CD14-positive monocyte (primary cell): ENCODE measurements at regions not wholly inside any gene's neighbourhood (a gene's known extent, or its start where the extent isn't known, plus 50 kb on each side); places are given as distances from the start of the nearest gene placed in this dataset.

Experiments
- DNase-seq, 3 donors: peaks; one replicate each; pipeline ENCODE4 v3.0.0-alpha.2; 2011 to 2022
- H2AFZ ChIP-seq: 2 replicates; pipeline ENCODE4 v1.6.0; 2012; ENCODE audit warnings: mild to moderate bottlenecking, low read depth, low read length, inconsistent platforms; ENCODE audit not compliant: insufficient read depth, poor library complexity, severe bottlenecking
- H3K27ac ChIP-seq, 2 donors: 1 replicate in 1 of 2; 2 replicates in 1 of 2; pipeline ENCODE4 v1.5.1; 2012 to 2013; ENCODE audit warnings: low read length in 2 of 2, control low read depth in 1 of 2, inconsistent platforms in 1 of 2, low read depth in 1 of 2, mild to moderate bottlenecking in 1 of 2
- H3K27me3 ChIP-seq, 2 donors: one replicate each; pipeline versions ENCODE4 v1.6.0 to v1.6.1; 2011 to 2013; ENCODE audit warnings: low read length in 2 of 2; ENCODE audit not compliant: control insufficient read depth in 2 of 2, insufficient read depth in 2 of 2
- H3K36me3 ChIP-seq, 2 donors: replicated peaks in 1 of 2; 1 replicate in 1 of 2; 2 replicates in 1 of 2; pipeline versions ENCODE4 v1.5.1 to v1.6.1; 2012 to 2013; ENCODE audit warnings: low read length in 2 of 2, control low read depth in 1 of 2, inconsistent platforms in 1 of 2, mild to moderate bottlenecking in 1 of 2; ENCODE audit not compliant: insufficient read depth in 2 of 2, control insufficient read depth in 1 of 2
- H3K4me1 ChIP-seq, 2 donors: 1 replicate in 1 of 2; 2 replicates in 1 of 2; pipeline versions ENCODE4 v1.5.1 to v1.6.1; 2012 to 2013; ENCODE audit warnings: low read length in 2 of 2, control low read depth in 1 of 2, inconsistent platforms in 1 of 2, mild to moderate bottlenecking in 1 of 2, moderate library complexity in 1 of 2; ENCODE audit not compliant: insufficient read depth in 2 of 2, control insufficient read depth in 1 of 2
- H3K4me2 ChIP-seq: replicated peaks from 2 replicates; pipeline ENCODE3; 2012; ENCODE audit warnings: low read length, moderate library complexity, mild to moderate bottlenecking; ENCODE audit not compliant: poor library complexity, severe bottlenecking; ENCODE audit errors: extremely low read depth
- H3K4me3 ChIP-seq, 3 experiments: fragments of 200-600 bp in 1 of 3; sonication (generic) in 1 of 3; replicated peaks in 1 of 3; 1 replicate in 2 of 3; 2 replicates in 1 of 3; pipeline ENCODE4 v1.5.1; 2011 to 2013; ENCODE audit warnings: low read length in 3 of 3, mild to moderate bottlenecking in 3 of 3, control low read depth in 2 of 3, low read depth in 2 of 3, inconsistent platforms in 1 of 3, moderate library complexity in 1 of 3
- H3K79me2 ChIP-seq: 2 replicates; pipeline ENCODE4 v1.6.0; 2012; ENCODE audit warnings: mild to moderate bottlenecking, control low read depth, inconsistent platforms, low read length, moderate library complexity; ENCODE audit not compliant: insufficient read depth
- H3K9ac ChIP-seq: 2 replicates; pipeline ENCODE4 v1.6.0; 2017; ENCODE audit warnings: low read length, mild to moderate bottlenecking; ENCODE audit not compliant: insufficient read depth, poor library complexity, severe bottlenecking
- H3K9me3 ChIP-seq, 2 donors: replicated peaks in 1 of 2; 1 replicate in 1 of 2; 2 replicates in 1 of 2; pipeline versions ENCODE4 v1.5.1 to v1.6.1; 2012 to 2013; ENCODE audit warnings: low read length in 2 of 2, control low read depth in 1 of 2; ENCODE audit not compliant: control insufficient read depth in 1 of 2, insufficient read depth in 1 of 2
- H4K20me1 ChIP-seq: 2 replicates; pipeline ENCODE4 v1.6.0; 2012; ENCODE audit warnings: mild to moderate bottlenecking, low read length, control low read depth, moderate library complexity; ENCODE audit not compliant: insufficient read depth
- H3K27ac Mint-ChIP-seq, 7 donors: one replicate each; pipeline ENCODE4 v1.8.0; 2020; ENCODE audit warnings: mild to moderate bottlenecking in 7 of 7, mixed read lengths in 7 of 7, moderate library complexity in 6 of 7, inconsistent platforms in 2 of 7
- H3K27me3 Mint-ChIP-seq, 3 donors: one replicate each; pipeline ENCODE4 v1.8.0; 2021 to 2022; ENCODE audit warnings: low read depth in 3 of 3, mild to moderate bottlenecking in 3 of 3, mixed read lengths in 3 of 3, moderate library complexity in 3 of 3, inconsistent platforms in 1 of 3
- H3K36me3 Mint-ChIP-seq, 2 donors: one replicate each; pipeline ENCODE4 v1.8.0; 2020; ENCODE audit warnings: mixed read lengths in 2 of 2, inconsistent platforms in 1 of 2, mild to moderate bottlenecking in 1 of 2
- H3K4me1 Mint-ChIP-seq: one replicate; pipeline ENCODE4 v1.8.0; 2020; ENCODE audit warnings: mild to moderate bottlenecking, mixed read lengths
- H3K4me3 Mint-ChIP-seq, 2 donors: one replicate each; pipeline ENCODE4 v1.8.0; 2020; ENCODE audit warnings: mild to moderate bottlenecking in 2 of 2, mixed read lengths in 2 of 2, moderate library complexity in 1 of 2
- H3K9me3 Mint-ChIP-seq, 7 donors: one replicate each; pipeline ENCODE4 v1.8.0; 2020 to 2022; ENCODE audit warnings: mixed read lengths in 7 of 7, mild to moderate bottlenecking in 6 of 7, moderate library complexity in 6 of 7, inconsistent platforms in 2 of 7
- WGBS: methylation state at CpG from one replicate; pipeline ENCODE4 v1.1.5; 2013; ENCODE audit warnings: missing lambda C conversion rate; ENCODE audit not compliant: insufficient coverage; 5-methylcytosine and 5-hydroxymethylcytosine counted together
- intact Hi-C, 2 donors: fragments of 100-400 bp; cut with micrococcal nuclease; formaldehyde crosslinking; loops; one replicate each; pipeline versions ENCODE4 v1.15.0 to v1.15.1; 2023
- TF ChIP-seq, protein P1 (sequence below): fragments of 200-600 bp; IDR thresholded peaks from one replicate; pipeline ENCODE4 v1.8.0; 2022; ENCODE audit warnings: antibody characterized with exemption, mild to moderate bottlenecking

DNA sequence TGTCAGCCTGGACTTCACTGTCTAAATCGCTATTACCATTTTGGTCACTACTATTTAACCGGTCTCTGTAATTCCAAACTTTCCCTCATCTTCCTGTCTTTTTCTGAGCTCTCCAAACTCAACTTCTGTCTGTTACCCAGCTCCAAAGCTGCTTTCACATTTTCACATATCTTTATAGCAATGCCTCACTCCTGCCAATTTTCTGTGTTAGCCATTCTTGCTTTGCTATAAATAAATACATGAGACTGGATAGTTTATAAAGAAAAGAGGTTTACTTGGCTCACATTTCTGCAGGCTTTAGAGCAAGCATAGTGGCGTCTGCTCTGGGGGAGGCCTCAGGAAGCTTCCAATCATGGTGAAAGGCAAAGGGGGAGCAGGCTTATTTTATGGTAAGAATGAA, 368.3 kb upstream of the GNPDA2 start:
- TF ChIP-seq, protein P1, sequence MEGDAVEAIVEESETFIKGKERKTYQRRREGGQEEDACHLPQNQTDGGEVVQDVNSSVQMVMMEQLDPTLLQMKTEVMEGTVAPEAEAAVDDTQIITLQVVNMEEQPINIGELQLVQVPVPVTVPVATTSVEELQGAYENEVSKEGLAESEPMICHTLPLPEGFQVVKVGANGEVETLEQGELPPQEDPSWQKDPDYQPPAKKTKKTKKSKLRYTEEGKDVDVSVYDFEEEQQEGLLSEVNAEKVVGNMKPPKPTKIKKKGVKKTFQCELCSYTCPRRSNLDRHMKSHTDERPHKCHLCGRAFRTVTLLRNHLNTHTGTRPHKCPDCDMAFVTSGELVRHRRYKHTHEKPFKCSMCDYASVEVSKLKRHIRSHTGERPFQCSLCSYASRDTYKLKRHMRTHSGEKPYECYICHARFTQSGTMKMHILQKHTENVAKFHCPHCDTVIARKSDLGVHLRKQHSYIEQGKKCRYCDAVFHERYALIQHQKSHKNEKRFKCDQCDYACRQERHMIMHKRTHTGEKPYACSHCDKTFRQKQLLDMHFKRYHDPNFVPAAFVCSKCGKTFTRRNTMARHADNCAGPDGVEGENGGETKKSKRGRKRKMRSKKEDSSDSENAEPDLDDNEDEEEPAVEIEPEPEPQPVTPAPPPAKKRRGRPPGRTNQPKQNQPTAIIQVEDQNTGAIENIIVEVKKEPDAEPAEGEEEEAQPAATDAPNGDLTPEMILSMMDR = no peak
- no peaks in the 10 kb centered on the region for H3K36me3 Mint-ChIP-seq
- H3K4me2 ChIP-seq = no peak overlapping the region
- H2AFZ ChIP-seq = no peak overlapping the region
- no peaks in the 10 kb centered on the region for H4K20me1 ChIP-seq
- H3K9me3 ChIP-seq = peaks cover 9 to 18% of the 10 kb centered on the region in 2 donors
- H3K27me3 Mint-ChIP-seq = no peaks in the 10 kb centered on the region
- no peaks in the 10 kb centered on the region for H3K36me3 ChIP-seq
- H3K9ac ChIP-seq = no peak overlapping the region
- no peaks in the 10 kb centered on the region for H3K27me3 ChIP-seq
- H3K4me1 Mint-ChIP-seq = no peaks in the 10 kb centered on the region
- WGBS = 84% methylated on average over 2 of the region's 3 CpGs
- H3K4me3 ChIP-seq = no peak overlapping the region
- DNase-seq = no peak
- H3K4me1 ChIP-seq = no peaks in the 10 kb centered on the region
- H3K9me3 Mint-ChIP-seq = peaks cover 0 to 17% (median 9%) of the 10 kb centered on the region in 7 donors
- intact Hi-C loops = no loop called here
- H3K79me2 ChIP-seq = no peaks in the 10 kb centered on the region
- no peak overlapping the region for H3K27ac ChIP-seq
- H3K27ac Mint-ChIP-seq = no peak overlapping the region
- no peak overlapping the region for H3K4me3 Mint-ChIP-seq

DNA sequence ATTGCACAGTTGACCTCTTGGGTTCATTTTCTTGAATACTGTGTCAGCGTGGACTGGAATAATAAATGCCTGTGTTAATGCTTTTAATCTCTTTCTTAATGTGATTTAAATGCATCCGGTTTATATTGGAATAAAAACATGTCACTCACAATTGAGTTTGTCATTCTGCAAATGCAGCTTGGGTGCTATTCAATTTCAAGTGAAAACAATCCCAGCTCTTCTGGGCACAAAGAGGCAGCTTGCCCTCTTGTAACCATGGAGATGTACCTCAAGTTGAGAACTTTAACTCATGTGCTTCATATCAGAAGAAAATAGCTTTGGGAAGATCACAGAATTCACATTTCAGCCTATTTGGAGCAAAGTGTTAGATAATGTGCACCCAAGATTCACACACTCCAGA, 355.7 kb upstream of the GNPDA2 start:
- Histone ChIP-seq H3K4me2 (no peak overlapping the region), H3K9me3 (peaks cover 3 to 5% of the 10 kb centered on the region in 2 donors), H3K4me3 (no peak overlapping the region), H2AFZ (no peak overlapping the region), H4K20me1 (no peaks in the 10 kb centered on the region), H3K79me2 (no peaks in the 10 kb centered on the region), H3K4me1 (no peaks in the 10 kb centered on the region), H3K9ac (no peak overlapping the region), H3K36me3 (no peaks in the 10 kb centered on the region), H3K27ac (no peak overlapping the region), H3K27me3 (no peaks in the 10 kb centered on the region)
- H3K4me1 Mint-ChIP-seq = no peaks in the 10 kb centered on the region
- H3K4me3 Mint-ChIP-seq = no peak overlapping the region
- no peak overlapping the region for H3K27ac Mint-ChIP-seq
- H3K9me3 Mint-ChIP-seq = peaks cover 0 to 8% (median 2%) of the 10 kb centered on the region in 7 donors
- intact Hi-C loops = no loop called here
- no peaks in the 10 kb centered on the region for H3K27me3 Mint-ChIP-seq
- TF ChIP-seq, protein P1 = no peak
- 100% methylated on average over 1 of the region's 2 CpGs for WGBS
- no peak for DNase-seq
- H3K36me3 Mint-ChIP-seq = no peaks in the 10 kb centered on the region
